ENCODE measurements at regions not wholly inside any gene's neighbourhood (a gene's known extent, or its start where the extent isn't known, plus 50 kb on each side); places are given as distances from the start of the nearest gene placed in this dataset.

- TF ChIP-seq CTCF (IDR thresholded peaks at IDR 0.05; ENCODE audit: low read depth, low read length) (no peak), MAX (IDR thresholded peaks at IDR 0.05; ENCODE audit: low read depth, low read length) (no peak), POLR2A (IDR thresholded peaks at IDR 0.05; ENCODE audit: extremely low read depth, insufficient read length) (no peak)
Measured at GRCh38 chr5:28082610-28083009, 1044.2 kb upstream of the CDH9 start.
